ENCODE measurements at regions not wholly inside any gene's neighbourhood (a gene's known extent, or its start where the extent isn't known, plus 50 kb on each side); places are given as distances from the start of the nearest gene placed in this dataset.

DNA sequence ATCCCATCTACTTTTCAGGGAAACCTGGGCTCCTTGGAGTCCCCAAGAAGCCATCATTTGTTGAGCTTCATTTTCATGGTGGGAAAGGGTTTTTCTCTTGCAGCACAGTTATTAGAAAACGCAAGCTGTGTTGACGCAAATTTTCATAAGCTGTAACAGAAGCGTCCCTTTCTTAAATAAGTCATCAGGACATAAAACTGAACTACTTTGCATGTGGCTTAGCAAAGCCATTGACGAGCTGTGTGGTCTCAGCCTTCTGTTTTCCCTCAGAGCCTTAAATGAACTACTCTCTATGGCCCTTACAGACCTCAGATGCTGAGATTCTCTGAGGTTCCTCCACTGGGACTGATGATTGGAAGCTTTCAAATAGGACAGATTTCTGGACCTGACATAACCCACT lies 85.1 kb downstream of the ARL4C start:
- TF ChIP-seq, protein P1, sequence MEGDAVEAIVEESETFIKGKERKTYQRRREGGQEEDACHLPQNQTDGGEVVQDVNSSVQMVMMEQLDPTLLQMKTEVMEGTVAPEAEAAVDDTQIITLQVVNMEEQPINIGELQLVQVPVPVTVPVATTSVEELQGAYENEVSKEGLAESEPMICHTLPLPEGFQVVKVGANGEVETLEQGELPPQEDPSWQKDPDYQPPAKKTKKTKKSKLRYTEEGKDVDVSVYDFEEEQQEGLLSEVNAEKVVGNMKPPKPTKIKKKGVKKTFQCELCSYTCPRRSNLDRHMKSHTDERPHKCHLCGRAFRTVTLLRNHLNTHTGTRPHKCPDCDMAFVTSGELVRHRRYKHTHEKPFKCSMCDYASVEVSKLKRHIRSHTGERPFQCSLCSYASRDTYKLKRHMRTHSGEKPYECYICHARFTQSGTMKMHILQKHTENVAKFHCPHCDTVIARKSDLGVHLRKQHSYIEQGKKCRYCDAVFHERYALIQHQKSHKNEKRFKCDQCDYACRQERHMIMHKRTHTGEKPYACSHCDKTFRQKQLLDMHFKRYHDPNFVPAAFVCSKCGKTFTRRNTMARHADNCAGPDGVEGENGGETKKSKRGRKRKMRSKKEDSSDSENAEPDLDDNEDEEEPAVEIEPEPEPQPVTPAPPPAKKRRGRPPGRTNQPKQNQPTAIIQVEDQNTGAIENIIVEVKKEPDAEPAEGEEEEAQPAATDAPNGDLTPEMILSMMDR (conservative IDR thresholded peaks at IDR 0.05; ENCODE audit: low read depth in 2 of 2) = no peak
- TF ChIP-seq EZH2 (IDR thresholded peaks at IDR 0.05; ENCODE audit: low read depth, unreplicated experiment) (no peak), JUNB (IDR thresholded peaks at IDR 0.05; ENCODE audit: unreplicated experiment) (no peak), STAT1 (IDR thresholded peaks at IDR 0.05; ENCODE audit: unreplicated experiment) (no peak), POLR2AphosphoS5 (IDR thresholded peaks at IDR 0.05; ENCODE audit: low read depth) (no peak), CREB1 (CRISPR knock-in tag; IDR thresholded peaks at IDR 0.05; ENCODE audit: low read depth) (no peak), EZH2phosphoT487 (IDR thresholded peaks at IDR 0.05; ENCODE audit: unreplicated experiment) (no peak), ZNF114 (CRISPR knock-in tag; IDR thresholded peaks at IDR 0.05) (no peak)
- TF ChIP-seq, protein P2, sequence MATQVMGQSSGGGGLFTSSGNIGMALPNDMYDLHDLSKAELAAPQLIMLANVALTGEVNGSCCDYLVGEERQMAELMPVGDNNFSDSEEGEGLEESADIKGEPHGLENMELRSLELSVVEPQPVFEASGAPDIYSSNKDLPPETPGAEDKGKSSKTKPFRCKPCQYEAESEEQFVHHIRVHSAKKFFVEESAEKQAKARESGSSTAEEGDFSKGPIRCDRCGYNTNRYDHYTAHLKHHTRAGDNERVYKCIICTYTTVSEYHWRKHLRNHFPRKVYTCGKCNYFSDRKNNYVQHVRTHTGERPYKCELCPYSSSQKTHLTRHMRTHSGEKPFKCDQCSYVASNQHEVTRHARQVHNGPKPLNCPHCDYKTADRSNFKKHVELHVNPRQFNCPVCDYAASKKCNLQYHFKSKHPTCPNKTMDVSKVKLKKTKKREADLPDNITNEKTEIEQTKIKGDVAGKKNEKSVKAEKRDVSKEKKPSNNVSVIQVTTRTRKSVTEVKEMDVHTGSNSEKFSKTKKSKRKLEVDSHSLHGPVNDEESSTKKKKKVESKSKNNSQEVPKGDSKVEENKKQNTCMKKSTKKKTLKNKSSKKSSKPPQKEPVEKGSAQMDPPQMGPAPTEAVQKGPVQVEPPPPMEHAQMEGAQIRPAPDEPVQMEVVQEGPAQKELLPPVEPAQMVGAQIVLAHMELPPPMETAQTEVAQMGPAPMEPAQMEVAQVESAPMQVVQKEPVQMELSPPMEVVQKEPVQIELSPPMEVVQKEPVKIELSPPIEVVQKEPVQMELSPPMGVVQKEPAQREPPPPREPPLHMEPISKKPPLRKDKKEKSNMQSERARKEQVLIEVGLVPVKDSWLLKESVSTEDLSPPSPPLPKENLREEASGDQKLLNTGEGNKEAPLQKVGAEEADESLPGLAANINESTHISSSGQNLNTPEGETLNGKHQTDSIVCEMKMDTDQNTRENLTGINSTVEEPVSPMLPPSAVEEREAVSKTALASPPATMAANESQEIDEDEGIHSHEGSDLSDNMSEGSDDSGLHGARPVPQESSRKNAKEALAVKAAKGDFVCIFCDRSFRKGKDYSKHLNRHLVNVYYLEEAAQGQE (IDR thresholded peaks at IDR 0.05; ENCODE audit: unreplicated experiment) = no peak
- TF ChIP-seq, protein P3, sequence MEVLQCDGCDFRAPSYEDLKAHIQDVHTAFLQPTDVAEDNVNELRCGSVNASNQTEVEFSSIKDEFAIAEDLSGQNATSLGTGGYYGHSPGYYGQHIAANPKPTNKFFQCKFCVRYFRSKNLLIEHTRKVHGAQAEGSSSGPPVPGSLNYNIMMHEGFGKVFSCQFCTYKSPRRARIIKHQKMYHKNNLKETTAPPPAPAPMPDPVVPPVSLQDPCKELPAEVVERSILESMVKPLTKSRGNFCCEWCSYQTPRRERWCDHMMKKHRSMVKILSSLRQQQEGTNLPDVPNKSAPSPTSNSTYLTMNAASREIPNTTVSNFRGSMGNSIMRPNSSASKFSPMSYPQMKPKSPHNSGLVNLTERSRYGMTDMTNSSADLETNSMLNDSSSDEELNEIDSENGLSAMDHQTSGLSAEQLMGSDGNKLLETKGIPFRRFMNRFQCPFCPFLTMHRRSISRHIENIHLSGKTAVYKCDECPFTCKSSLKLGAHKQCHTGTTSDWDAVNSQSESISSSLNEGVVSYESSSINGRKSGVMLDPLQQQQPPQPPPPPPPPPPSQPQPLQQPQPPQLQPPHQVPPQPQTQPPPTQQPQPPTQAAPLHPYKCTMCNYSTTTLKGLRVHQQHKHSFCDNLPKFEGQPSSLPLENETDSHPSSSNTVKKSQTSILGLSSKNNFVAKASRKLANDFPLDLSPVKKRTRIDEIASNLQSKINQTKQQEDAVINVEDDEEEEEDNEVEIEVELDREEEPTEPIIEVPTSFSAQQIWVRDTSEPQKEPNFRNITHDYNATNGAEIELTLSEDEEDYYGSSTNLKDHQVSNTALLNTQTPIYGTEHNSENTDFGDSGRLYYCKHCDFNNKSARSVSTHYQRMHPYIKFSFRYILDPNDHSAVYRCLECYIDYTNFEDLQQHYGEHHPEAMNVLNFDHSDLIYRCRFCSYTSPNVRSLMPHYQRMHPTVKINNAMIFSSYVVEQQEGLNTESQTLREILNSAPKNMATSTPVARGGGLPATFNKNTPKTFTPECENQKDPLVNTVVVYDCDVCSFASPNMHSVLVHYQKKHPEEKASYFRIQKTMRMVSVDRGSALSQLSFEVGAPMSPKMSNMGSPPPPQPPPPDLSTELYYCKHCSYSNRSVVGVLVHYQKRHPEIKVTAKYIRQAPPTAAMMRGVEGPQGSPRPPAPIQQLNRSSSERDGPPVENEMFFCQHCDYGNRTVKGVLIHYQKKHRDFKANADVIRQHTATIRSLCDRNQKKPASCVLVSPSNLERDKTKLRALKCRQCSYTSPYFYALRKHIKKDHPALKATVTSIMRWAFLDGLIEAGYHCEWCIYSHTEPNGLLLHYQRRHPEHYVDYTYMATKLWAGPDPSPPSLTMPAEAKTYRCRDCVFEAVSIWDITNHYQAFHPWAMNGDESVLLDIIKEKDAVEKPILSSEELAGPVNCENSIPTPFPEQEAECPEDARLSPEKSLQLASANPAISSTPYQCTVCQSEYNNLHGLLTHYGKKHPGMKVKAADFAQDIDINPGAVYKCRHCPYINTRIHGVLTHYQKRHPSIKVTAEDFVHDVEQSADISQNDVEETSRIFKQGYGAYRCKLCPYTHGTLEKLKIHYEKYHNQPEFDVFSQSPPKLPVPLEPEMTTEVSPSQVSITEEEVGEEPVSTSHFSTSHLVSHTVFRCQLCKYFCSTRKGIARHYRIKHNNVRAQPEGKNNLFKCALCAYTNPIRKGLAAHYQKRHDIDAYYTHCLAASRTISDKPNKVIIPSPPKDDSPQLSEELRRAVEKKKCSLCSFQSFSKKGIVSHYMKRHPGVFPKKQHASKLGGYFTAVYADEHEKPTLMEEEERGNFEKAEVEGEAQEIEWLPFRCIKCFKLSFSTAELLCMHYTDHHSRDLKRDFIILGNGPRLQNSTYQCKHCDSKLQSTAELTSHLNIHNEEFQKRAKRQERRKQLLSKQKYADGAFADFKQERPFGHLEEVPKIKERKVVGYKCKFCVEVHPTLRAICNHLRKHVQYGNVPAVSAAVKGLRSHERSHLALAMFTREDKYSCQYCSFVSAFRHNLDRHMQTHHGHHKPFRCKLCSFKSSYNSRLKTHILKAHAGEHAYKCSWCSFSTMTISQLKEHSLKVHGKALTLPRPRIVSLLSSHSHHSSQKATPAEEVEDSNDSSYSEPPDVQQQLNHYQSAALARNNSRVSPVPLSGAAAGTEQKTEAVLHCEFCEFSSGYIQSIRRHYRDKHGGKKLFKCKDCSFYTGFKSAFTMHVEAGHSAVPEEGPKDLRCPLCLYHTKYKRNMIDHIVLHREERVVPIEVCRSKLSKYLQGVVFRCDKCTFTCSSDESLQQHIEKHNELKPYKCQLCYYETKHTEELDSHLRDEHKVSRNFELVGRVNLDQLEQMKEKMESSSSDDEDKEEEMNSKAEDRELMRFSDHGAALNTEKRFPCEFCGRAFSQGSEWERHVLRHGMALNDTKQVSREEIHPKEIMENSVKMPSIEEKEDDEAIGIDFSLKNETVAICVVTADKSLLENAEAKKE (CRISPR knock-in tag; IDR thresholded peaks at IDR 0.05) = no peak
